ENCODE measurements at regions not wholly inside any gene's neighbourhood (a gene's known extent, or its start where the extent isn't known, plus 50 kb on each side); places are given as distances from the start of the nearest gene placed in this dataset.

- TF ChIP-seq POLR2A (IDR thresholded peaks at IDR 0.05): no peak
- TF ChIP-seq CTCF (IDR thresholded peaks at IDR 0.05): no peak
- Histone ChIP-seq H3K27ac (no peak overlapping the region), H3K4me1 (no peaks in the 10 kb centered on the region), H3K27me3 (no peaks in the 10 kb centered on the region), H3K9me3 (no peaks in the 10 kb centered on the region), H3K36me3 (ENCODE audit: low read depth, missing control alignments) (no peaks in the 10 kb centered on the region), H3K4me3 (no peak overlapping the region)
- 86 to 90% methylated on average over 1 of the region's 1 CpG for WGBS, 2 donors
- intact Hi-C loops (cut with DNase I; ENCODE audit: low total_unique reads): no loop called here
- no peak for DNase-seq
These were observed 416.5 kb upstream of the TLE4 start for GRCh38 chr9:79155308-79155707.

GRCh38 chr9:79163544-79163943 lies 408.2 kb upstream of the TLE4 start:
- no peaks in the 10 kb centered on the region for H3K4me1 ChIP-seq
- no peaks in the 10 kb centered on the region for H3K36me3 ChIP-seq (ENCODE audit: low read depth, missing control alignments)
- H3K9me3 ChIP-seq: no peaks in the 10 kb centered on the region
- 76 to 80% methylated on average over 2 of the region's 2 CpGs for WGBS, 2 donors
- no peak overlapping the region for H3K27ac ChIP-seq
- no peaks in the 10 kb centered on the region for H3K27me3 ChIP-seq
- intact Hi-C loops (cut with DNase I; ENCODE audit: low total_unique reads): no loop called here
- no peak overlapping the region for H3K4me3 ChIP-seq
- DNase-seq: no peak
- TF ChIP-seq POLR2A (IDR thresholded peaks at IDR 0.05): no peak
- no peak for TF ChIP-seq CTCF (IDR thresholded peaks at IDR 0.05)

- Histone ChIP-seq H3K9me3 (no peaks in the 10 kb centered on the region), H3K4me1 (no peaks in the 10 kb centered on the region), H3K27ac (no peak overlapping the region), H3K4me3 (no peak overlapping the region), H3K27me3 (no peaks in the 10 kb centered on the region), H3K36me3 (ENCODE audit: low read depth, missing control alignments) (no peaks in the 10 kb centered on the region)
- peak; percentile 48 for DNase-seq
- 62 to 64% methylated on average over 4 of the region's 4 CpGs for WGBS, 2 donors
- TF ChIP-seq CTCF (IDR thresholded peaks at IDR 0.05): no peak
- no peak for TF ChIP-seq POLR2A (IDR thresholded peaks at IDR 0.05)
- intact Hi-C loops (cut with DNase I; ENCODE audit: low total_unique reads): no loop called here
These were observed 407.4 kb upstream of the TLE4 start for GRCh38 chr9:79164406-79164805.

- H3K27ac ChIP-seq: no peak overlapping the region
- H3K4me1 ChIP-seq: no peaks in the 10 kb centered on the region
- H3K36me3 ChIP-seq (ENCODE audit: low read depth, missing control alignments): no peaks in the 10 kb centered on the region
- no peaks in the 10 kb centered on the region for H3K9me3 ChIP-seq
- intact Hi-C loops (cut with DNase I; ENCODE audit: low total_unique reads): no loop called here
- no peak for DNase-seq
- no peak overlapping the region for H3K4me3 ChIP-seq
- no peaks in the 10 kb centered on the region for H3K27me3 ChIP-seq
- no peak for TF ChIP-seq POLR2A (IDR thresholded peaks at IDR 0.05)
- no peak for TF ChIP-seq CTCF (IDR thresholded peaks at IDR 0.05)
- 87 to 88% methylated on average over 5 of the region's 5 CpGs for WGBS, 2 donors
These were observed 406.6 kb upstream of the TLE4 start for GRCh38 chr9:79165020-79165780.

GRCh38 chr9:79166005-79166404 lies 405.8 kb upstream of the TLE4 start:
- H3K4me1 ChIP-seq: no peaks in the 10 kb centered on the region

More at GRCh38 chr9:79166005-79166404, 405.8 kb upstream of the TLE4 start:
- Histone ChIP-seq H3K36me3 (ENCODE audit: low read depth, missing control alignments) (no peaks in the 10 kb centered on the region), H3K4me3 (no peak overlapping the region), H3K9me3 (no peaks in the 10 kb centered on the region), H3K27ac (no peak overlapping the region), H3K27me3 (no peaks in the 10 kb centered on the region)
- intact Hi-C loops (cut with DNase I; ENCODE audit: low total_unique reads): no loop called here
- no peak for DNase-seq
- WGBS, 2 donors: 16 to 19% methylated on average over 3 of the region's 3 CpGs
- TF ChIP-seq POLR2A (IDR thresholded peaks at IDR 0.05): no peak
- TF ChIP-seq CTCF (IDR thresholded peaks at IDR 0.05): no peak

All from testis (tissue), 2 donors.